DMS 273 treated with DMSO at 0.1 percent for 48 hours (cell line): ENCODE measurements at regions not wholly inside any gene's neighbourhood (a gene's known extent, or its start where the extent isn't known, plus 50 kb on each side); places are given as distances from the start of the nearest gene placed in this dataset.
"Not testable (repeated sequence)": the region's sequence is repeated elsewhere in the genome, so short reads cannot be mapped to it uniquely, and the experiment has no call there.

ENCODE experiments used
- DNase-seq: peaks from one replicate; lab custom pipeline; 2025; lab: John Stamatoyannopoulos, UW

DNA sequence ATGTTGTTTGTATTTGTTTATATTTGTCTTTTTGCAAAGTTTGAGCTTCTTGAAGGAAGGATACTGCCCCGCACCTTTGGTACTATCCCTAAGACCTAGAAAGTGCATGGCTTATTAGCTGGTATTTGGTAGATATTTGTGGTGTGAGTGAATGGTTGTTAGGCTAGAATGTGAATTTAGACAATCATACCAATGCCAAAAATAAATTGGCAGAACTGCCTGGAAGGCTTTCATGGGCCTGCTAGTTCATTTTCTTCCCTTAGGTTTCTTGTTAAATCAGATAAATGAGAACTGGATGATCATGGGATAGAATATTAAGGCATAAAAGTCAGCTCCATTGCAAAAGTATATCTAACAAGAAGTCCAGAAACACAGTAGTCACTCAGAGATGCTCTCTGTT lies 147.5 kb upstream of the TSLP start:
- DNase-seq: no peak

DNA sequence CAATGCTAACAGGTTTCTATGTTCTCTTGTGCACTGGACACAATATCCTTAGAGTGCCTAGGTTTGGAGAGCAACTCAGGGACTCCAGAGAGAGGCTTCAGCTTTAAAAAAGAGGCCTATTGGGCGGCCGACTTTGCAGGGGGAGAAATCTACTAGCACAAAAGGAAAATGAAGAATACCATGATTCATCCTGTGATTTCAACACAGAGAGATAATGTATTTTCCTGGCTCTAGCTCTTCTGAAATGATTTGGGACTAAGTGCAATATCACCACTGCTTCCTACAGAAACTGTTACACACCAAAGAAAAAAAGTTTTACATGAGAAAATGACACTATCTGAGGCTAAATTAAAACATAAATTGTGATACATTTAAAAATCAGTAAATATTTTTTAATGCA lies 146.1 kb upstream of the TSLP start:
- DNase-seq: no peak

DNA sequence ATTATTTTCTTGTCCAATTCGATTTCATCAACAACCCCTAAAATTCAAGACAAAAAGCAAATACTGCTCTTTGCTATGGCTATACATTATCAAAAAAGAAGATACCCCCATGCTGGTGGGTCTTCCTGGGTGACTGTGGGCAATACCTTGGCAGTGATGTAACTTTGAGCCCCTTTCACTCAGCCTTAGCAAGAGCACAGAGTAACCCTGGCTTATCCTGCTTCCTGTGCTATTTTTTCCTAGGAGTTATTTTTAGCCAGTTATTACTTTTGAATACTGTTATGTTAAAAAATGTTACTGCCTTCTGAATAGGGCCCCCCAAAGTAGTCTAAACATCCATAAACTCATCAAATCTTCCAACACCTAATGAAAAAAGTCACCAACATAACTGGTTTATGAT lies 145.6 kb upstream of the TSLP start:
- no peak for DNase-seq

DNA sequence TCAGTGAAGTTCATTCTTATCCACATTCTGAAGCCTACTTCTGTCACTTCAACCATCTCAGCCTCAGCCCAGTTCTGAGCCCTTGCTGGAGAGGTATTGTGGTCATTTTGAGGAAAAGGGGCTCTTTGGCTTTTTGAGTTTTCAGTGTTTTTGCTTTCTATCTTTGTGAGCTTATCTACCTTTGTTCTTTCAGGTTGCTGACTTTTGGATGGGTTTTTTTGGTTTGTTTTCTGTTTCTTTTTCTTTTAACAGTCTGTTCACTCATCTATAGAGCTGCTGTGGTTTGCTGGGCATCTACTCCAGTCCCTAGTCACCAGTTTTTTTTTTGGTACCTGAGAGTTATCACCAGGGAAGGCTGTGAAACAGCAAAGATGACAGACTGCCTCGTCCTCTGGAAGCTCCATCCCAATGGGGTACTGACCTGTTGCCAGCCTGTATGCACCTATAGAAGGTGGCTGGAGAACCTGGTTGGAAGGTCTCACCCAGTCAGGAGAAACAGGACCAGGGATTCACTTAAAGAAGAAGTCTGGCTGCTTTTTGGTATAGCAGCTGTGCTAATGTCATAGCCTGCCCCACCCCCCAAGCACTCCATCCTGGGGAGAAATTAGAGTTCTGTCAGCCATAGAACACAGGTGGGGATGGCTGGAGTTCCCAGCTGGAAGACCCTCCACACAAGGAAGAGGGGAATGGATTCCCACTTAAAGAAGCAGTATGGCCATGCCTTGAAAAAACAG lies 138.6 kb upstream of the TSLP start:
- no peak for DNase-seq

DNA sequence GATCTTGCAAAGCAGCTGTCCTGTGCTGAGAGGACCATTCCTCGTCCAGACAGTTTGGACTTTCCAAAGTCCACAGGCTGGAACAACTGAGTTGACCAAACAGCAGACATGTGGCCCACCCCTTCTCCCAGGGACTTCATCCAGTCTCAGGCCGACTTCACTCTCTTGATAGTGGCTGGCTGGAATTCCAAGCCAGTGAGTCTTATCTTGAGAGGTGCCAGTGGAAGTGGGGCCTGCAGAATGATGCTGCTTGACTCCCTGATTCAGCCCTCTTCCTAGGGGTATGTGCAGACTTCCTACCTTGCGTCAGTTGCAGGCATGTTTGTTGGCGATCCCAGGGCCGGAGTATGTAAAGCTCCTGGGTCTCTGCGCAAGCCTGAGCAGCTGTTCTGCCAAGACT lies 131.4 kb upstream of the TSLP start:
- DNase-seq: no peak

DNA sequence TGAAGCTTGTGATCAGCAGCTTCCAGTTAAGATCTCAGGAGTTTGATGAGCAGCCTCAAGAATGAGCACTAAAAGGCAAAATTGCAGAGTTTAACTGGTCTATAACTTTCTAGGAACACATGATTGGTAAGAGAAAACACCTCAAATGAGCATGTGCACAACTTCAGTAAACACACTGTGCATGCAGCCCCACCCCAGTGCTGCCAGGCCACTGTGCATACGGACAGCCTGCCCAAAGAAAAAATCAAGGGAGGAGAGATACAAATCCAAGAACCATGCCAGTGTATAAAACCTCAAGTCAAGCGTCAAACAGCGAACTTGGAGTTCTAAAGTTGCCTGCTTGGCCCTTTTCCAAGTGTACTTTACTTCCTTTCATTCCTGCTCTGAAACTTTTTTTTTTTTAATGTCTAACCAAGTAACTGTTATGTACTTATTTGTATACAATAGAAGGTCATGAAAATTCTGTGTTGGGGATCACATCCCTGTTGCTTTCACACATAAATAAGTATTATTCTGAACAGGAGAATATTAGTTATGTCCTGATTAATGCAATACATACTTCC lies 125.6 kb upstream of the TSLP start:
- no peak for DNase-seq

DNA sequence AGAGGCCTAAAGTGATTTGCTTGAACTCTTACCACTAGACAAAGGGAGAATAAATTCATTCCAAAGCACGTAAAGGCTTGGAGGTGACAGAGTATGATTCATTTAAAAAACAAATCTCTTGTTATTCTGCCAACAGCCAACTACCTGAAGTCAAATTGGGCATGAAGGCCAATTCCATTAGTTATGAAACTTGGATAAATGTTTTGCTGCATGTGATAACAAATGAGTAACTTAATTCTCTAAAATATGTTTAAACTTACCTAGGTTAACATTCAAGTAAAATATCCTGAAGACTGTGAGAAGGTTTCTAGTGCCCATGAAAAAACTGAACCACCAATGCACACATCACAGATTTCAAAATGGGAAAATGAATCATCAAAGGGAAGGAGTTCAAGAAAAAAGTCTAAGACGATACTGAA lies 120.1 kb upstream of the TSLP start:
- DNase-seq: no peak

DNA sequence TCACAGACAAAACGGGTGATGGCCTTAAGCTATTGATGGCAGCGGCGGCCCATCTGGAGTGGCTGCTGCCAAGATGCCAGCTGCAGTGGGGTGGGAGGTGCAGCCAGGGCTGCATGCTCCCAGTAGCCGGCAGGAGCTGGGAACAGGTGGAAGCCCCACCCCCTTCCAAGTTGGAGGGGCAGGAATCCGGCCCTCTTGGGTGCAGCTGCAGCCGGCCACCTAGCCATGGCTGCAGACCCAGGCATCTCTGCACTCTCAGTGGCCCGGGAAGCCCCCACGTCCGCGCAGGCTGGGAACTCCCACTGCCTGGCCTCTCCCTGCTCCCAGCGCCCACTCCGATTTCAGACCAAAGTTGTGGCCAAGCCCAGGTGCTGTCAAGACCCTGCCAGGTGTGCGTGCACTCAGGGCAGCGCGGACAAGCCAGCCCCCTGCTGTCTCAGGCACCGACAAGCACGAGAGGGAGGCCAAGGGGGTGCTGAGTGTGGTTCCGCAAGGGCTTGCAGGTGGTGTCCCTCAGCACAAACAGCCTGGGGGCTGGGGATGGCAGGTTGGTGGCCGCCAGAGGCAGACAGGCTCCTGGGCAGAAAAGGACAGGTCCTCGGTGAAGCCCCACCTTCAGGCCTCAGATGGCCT lies 115.1 kb upstream of the TSLP start:
- DNase-seq: peak; percentile 3

DNA sequence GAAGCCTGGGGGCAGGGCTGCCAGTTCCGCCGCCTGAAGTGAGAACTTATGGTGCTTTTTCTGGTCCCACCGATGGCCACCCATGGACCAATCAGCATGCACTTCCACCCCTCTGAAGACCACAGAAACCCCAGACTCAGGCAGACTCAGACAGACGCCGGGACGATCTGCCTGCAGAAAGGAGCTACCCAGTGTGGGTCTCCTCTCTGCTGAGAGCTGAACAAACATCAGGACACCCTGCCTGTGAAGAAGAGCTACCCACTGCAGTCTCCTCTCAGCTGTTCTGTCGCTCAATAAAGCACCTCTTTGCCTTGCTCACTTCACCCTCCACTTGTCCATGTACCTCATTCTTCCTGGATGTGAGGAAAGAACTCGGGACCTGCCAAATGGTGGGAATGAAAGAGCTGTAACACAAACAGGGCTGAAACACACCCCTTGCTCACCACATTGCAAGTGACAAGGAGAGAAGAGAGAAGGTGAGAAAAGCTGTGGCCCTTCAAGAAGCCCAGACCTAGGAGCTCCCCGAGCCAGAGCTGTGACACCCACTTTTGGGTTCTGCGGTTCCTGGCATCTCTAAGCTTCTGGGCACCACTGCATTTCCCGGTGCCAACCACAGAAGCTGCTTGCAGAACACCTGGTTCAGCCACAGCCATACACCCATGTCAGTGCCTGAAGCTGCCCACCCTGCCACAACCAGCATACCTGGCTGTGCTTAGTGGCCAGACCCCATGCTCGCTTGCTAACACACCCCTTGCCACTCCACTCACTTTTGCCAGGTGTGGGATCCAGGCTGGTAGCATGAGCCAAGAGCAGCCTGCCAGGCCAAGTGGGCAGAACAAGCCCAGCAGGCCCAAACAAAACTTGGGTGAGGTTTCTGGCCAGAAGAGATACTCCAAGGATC lies 114.3 kb upstream of the TSLP start:
- no peak for DNase-seq

DNA sequence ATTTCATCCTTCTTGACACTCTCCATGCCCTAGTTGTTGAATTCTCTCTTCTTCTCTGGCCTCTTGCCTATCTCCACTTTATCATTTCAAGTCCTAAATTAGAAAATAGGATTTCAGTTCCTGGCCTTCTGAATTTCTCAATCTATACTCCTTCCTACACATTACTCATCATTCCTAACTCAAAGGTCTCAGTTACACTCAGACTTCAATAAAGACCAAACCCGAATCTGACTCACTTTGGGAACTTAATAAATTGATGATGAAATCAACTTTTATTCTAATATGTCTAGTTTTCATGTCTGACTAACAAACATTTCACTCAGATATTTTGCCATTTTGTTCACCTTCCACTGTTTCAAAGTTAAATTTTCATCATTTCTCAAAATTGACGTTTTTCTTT lies 113.6 kb upstream of the TSLP start:
- DNase-seq: no peak

DNA sequence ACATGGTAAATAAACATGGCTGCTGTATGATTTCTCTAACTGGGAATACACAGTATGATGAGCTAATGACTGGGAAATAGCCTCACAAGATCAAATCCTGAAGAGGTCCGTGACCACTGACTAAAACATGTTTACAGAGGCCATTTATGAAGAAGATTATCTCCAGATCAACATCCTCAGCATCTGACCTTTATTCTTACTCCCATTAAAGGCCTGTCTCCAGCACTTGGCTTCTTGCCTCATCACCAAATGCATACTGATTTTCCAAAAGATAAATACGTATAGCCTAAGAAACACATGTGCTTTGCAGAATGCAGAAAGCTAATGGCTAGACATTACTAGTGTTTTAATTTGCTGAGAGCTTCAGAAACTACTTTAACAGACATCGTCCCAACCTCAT lies 108.0 kb upstream of the TSLP start:
- DNase-seq: no peak

DNA sequence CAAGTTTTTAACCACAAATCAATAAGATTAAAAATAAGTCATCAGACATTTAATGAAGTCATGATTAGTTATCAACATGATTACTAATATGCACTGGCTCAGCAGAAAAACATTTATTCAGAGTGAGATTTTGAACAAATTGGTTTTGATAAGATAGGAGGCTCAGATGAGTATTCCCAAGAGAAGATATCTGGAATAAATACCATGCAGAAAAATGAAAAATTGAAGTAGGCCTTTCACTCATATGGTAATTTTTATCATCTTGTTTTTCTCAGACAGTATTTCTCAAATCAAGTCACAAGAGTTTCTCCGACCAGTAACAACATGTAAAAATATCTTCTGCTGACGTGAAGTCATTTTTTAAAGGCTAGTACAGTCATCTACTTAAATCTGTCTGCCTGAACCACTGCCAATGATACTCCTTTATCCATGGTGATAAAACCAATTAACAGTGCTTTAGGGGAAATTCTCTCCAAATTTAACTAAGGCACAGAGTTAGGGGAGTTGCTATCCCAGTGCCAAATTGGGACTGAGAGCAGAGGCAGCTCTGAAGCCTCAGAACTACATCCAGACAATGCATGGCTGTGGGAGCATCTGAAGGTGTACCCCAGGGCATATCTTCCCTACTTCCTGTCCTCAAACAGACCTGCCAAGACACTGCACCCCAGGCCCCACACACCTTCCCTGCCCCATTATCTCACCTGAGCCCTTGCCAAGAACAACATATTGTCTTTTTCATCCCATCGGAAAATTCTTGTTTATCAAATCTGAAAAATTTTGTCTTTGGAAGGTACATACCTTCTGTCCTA lies 105.5 kb upstream of the TSLP start:
- DNase-seq: no peak

DNA sequence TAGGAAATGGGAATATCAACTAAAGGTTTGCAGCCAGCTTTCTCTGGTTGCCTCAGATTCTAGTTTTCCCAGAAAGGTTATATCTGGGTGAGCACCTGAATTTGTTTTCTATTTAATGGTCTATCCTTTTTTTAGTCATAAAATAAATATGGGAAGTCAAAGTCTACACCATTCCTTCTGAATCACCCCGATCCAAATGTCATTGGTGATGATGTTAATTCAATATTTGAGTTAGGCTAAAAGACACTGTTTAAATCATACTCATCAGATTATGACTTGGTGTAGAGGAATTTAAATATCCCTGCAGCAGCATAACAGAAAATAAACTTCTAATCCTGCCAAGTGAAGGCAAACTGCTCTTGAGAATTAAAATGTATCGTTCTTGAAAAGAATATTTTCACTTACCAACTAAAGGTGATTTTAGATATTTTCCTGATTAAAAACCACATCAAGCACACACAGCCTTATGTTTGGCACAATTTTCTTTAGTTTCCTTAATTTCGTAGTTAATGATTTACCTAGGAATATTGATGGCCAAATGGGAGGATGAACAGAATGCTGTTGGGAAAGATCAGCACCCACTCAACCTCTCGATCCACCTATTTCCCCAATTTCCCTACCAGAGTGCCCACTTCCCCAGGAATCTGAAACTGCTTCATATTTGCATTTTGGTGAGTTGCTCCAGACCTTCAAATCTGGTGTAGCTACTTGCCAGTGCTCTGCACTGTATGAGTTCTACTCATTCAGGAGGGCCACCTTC lies 103.1 kb upstream of the TSLP start:
- DNase-seq: no peak

DNA sequence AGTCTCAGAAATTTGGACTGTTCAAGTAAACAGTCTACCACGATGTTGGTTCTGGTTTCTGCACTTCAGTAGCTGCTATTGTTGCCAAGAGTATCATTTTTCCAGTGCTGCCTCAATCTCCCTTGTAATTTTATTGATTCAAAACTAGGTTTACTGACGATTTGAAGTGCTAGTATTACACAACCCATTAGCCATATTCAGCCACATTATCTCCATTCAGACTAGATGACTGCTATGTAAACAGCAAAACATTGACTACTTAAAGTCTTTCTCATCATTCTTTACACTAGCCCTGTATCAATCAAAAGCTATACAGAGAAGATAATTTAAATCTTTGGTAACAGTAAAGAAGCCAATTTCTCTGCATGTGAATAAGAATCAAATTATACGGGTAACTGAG lies 102.0 kb upstream of the TSLP start:
- no peak for DNase-seq

DNA sequence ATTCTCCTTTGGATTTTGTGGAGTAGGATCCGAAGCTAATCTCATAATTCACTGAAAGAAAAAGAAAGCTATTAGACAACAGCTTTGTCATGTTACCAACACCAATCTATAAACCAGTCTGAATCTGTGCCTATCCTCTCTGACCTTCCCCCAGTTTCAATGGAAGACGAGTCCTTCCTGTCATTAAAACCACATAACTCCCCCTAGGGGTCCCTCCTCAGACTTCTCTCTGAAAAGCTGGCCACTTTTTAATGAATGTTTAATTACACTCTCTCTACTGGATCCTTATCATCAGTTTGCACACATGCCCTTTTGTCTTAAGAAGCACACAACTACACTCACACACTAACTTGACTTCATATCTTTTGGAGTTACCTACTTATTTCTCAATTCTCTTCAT lies 98.0 kb upstream of the TSLP start:
- DNase-seq: no peak

DNA sequence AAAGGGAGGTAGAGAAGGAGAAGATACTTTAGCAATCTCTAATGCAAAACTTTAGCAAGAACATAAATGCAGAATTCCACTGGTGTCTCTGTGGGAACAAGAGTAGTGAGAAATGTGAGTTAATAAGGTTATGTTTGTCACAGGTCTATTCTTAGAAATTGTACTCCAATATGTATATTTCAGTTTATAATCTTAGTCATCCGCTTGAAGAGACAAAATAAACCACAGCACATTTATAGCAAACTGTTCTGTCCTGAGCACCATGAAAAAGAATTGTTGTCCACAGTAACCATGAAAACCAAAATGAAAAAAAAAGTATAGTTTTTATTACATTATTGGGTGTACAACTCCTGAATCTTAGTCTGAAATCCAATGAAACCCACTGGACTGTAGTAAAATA lies 93.6 kb upstream of the TSLP start:
- DNase-seq: no peak

DNA sequence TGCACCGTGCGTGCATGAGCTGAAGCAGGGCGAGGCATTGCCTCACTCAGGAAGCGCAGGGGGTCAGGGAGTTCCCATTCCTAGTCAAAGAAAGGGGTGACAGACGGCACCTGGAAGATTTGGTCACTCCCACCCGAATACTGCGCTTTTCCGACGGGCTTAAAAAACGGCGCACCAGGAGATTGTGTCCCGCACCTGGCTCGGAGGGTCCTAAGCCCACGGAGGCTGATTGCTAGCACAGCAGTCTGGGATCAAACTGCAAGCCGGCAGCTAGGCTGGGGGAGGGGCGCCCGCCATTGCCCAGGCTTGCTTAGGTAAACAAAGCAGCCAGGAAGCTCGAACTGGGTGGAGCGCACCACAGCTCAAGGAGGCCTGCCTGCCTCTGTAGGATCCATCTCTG lies 85.6 kb upstream of the TSLP start:
- not testable (repeated sequence) for DNase-seq

DNA sequence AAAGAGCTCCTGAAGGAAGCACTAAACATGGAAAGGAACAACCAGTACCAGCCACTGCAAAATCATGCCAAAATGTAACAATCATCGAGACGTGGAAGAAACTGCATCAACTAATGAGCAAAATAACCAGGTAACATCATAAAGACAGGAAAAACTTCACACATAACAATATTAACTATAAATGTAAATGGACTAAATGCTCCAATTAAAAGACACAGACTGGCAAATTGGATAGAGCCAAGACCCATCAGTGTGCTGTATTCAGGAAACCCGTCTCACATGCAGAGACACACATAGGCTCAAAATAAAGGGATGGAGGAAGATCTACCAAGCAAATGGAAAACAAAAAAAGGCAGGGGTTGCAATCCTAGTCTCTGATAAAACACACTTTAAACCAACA lies 83.9 kb upstream of the TSLP start:
- not testable (repeated sequence) for DNase-seq

DNA sequence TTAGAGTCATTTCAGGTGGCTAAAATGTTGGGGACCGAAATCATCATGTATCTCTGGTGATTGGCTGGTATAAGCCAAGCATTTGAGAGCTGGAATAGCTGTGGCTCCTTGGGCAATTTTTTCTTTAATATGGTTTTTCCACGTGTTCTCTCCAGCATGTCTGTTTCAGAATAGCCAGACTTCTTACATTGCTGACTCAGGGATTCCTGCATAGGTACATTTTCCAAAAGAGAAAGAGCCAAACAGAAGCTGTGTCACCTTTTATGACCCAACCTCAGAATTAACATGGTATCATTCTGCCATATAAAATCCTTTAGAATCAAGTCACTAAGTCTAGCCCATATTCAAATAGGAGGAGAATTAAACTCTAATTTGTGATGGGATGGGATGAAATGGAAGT lies 74.8 kb upstream of the TSLP start:
- no peak for DNase-seq

DNA sequence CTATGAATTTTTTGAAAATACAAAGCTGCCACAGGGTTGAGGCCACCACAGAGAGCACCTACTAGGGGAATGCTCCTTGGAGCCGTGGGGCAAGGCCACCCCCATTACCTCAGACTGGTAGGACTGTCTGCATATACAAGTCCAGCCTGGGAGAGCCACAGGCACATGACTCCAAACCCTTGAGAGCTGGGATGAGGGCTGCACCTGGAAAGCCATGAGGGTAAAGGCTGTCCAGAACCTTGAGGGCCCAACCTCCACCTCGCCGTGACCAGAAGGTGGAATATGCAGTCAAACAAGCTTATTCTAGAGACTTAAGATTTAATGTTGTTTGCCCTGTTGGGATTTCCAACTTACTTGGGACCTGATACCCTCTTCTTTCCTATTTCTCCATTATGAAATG lies 69.5 kb upstream of the TSLP start:
- no peak for DNase-seq

DNA sequence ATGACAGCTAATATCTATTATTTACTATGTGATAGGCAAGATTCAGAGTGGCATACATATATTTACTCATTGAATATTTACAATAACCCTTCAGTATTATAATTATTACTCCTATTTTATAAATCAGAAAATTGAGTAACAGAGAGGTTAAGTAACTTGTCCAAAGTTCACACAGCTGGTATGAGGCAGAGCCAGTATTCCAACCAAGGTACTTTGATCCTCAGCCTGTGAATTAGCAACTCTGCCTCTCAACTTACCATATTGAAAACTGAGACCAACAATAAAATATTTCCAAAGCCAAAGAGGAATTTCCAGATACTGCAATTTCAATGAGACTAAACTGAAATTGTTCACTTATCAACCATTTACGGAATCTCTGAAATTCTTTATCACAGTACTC lies 67.9 kb upstream of the TSLP start:
- DNase-seq: no peak
